PC-3 (cell line): ENCODE measurements at regions not wholly inside any gene's neighbourhood (a gene's known extent, or its start where the extent isn't known, plus 50 kb on each side); places are given as distances from the start of the nearest gene placed in this dataset.
A peak's percentile ranks its signal among the peaks of the same experiment; 100 is the strongest.

Experiments used
- ATAC-seq: fragments of 200-7000 bp; cut with Tn5 transposase; 2 replicates; pipeline ENCODE4 v1.9.1; 2020; ENCODE audit warnings: mild to moderate bottlenecking, moderate library complexity
- BruUV-seq: library from RNA; stranded (reverse); fragments of 400-500 nt; replicated peaks from 2 replicates; lab custom pipeline; 2021; lab: Mats Ljungman, UMichigan
- CTCF ChIA-PET: fragments of 300-600 bp; sonication (Branson Sonifier 250); formaldehyde crosslinking; loops from one replicate; lab custom pipeline; 2022; ENCODE audit warnings: antibody characterized with exemption; lab: Charles Lee
- POLR2A ChIA-PET: fragments of 300-600 bp; sonication (Branson Sonifier 250); formaldehyde crosslinking; loops from one replicate; lab custom pipeline; 2022; ENCODE audit warnings: antibody characterized with exemption; ENCODE audit not compliant: unreplicated experiment; lab: Charles Lee
- DNase-seq: peaks from one replicate; pipeline ENCODE4 v3.0.0-alpha.2; 2015
- H2AFZ ChIP-seq: fragments of 300-600 bp; sonication (generic); 2 replicates; pipeline ENCODE4 v1.6.0; 2016; ENCODE audit warnings: antibody characterized with exemption, low read length
- H3F3A ChIP-seq: fragments of 300-600 bp; sonication (generic); one replicate; pipeline ENCODE4 v1.6.0; 2017; ENCODE audit warnings: antibody characterized with exemption, low read length, control low read depth, mild to moderate bottlenecking; ENCODE audit not compliant: unreplicated experiment
- H3K27ac ChIP-seq: fragments of 300-600 bp; sonication (generic); 2 replicates; pipeline ENCODE4 v1.5.1; 2016; ENCODE audit warnings: mild to moderate bottlenecking, low read length
- H3K27me3 ChIP-seq: fragments of 300-600 bp; sonication (generic); 2 replicates; pipeline ENCODE4 v1.6.1; 2016; ENCODE audit warnings: low read length, mixed read lengths
- H3K36me3 ChIP-seq: fragments of 300-600 bp; sonication (generic); 2 replicates; pipeline ENCODE4 v1.6.1; 2016; ENCODE audit warnings: low read depth, mixed run types, low read length, mixed read lengths
- H3K4me1 ChIP-seq: fragments of 300-600 bp; sonication (generic); 2 replicates; pipeline ENCODE4 v1.5.1; 2016; ENCODE audit warnings: low read length; ENCODE audit not compliant: insufficient read depth
- H3K4me2 ChIP-seq: fragments of 300-600 bp; sonication (generic); 2 replicates; pipeline ENCODE4 v1.6.0; 2016; ENCODE audit warnings: low read length
- H3K4me3 ChIP-seq: fragments of 300-600 bp; sonication (generic); 2 replicates; pipeline ENCODE4 v1.5.1; 2016; ENCODE audit warnings: mild to moderate bottlenecking, low read length, mixed read lengths
- H3K79me2 ChIP-seq: fragments of 300-600 bp; sonication (generic); 2 replicates; pipeline ENCODE4 v1.6.1; 2017; ENCODE audit warnings: low read length, mixed read lengths
- H3K9ac ChIP-seq: fragments of 300-600 bp; sonication (generic); 2 replicates; pipeline ENCODE4 v1.6.0; 2016; ENCODE audit warnings: mild to moderate bottlenecking, low read length
- H3K9me2 ChIP-seq: fragments of 300-600 bp; sonication (generic); replicated peaks from 2 replicates; pipeline ENCODE4 v1.6.1; 2016; ENCODE audit warnings: mixed run types, low read length, mixed read lengths
- H3K9me3 ChIP-seq: fragments of 300-600 bp; sonication (generic); 2 replicates; pipeline ENCODE4 v1.6.1; 2016; ENCODE audit warnings: low read length, mixed read lengths
- H4K20me1 ChIP-seq: fragments of 300-600 bp; sonication (generic); 2 replicates; pipeline ENCODE4 v1.6.1; 2016; ENCODE audit warnings: low read length, mixed read lengths
- CTCF ChIP-seq: fragments of 300-600 bp; sonication (generic); conservative IDR thresholded peaks from 2 replicates; pipeline ENCODE4 v1.5.1; 2017; ENCODE audit warnings: antibody characterized with exemption, low read depth, mild to moderate bottlenecking, low read length
- EZH2 ChIP-seq: fragments of 300-600 bp; sonication (generic); IDR thresholded peaks from one replicate; pipeline ENCODE4 v1.6.1; 2017; ENCODE audit warnings: antibody characterized with exemption, mild to moderate bottlenecking, low read length; ENCODE audit not compliant: unreplicated experiment
- EZH2phosphoT487 ChIP-seq: fragments of 300-600 bp; sonication (generic); IDR thresholded peaks from 2 replicates; pipeline ENCODE4 v1.6.1; 2018; ENCODE audit warnings: mild to moderate bottlenecking, antibody characterized with exemption, low read length, borderline replicate concordance
- intact Hi-C: fragments of 100-400 bp; cut with micrococcal nuclease; formaldehyde crosslinking; loops from 2 replicates; pipeline ENCODE4 v1.9.0; 2023

DNA sequence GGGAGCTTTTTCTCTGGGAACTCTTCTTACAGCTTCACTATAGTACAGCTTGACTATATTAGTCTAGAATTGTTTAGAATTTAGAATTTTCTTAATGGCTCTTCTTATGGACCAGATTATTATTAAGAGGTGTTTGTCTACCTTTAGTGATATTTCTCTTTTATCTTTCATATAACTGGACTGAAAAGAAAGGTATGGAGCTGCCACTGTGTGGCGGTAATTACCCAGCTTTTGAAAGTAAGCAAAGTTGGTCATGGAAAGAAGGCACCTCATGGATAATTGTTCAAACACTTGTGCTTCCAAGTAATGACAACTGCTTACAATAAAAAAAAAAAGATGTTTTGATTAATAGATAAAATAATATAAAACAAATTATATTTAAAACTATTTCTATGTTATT lies 1112.5 kb downstream of the TECRL start:
- BruUV-seq: no TSS peak
- no peaks in the 10 kb centered on the region for H3K9me3 ChIP-seq
- H3K27me3 ChIP-seq: no peaks in the 10 kb centered on the region
- intact Hi-C loops: loop anchor here (1.0 to 2.0 kb wide), 5 partner anchors 232 to 1243 kb away; no protein-coding TSS in a partner anchor
- H3K36me3 ChIP-seq: no peaks in the 10 kb centered on the region
- no peak overlapping the region for H3K27ac ChIP-seq
- no peaks in the 10 kb centered on the region for H3K79me2 ChIP-seq
- peak; percentile 50 for ATAC-seq
- H4K20me1 ChIP-seq: no peaks in the 10 kb centered on the region
- H3K4me2 ChIP-seq: no peak overlapping the region
- no peak overlapping the region for H3K4me3 ChIP-seq
- H3K9ac ChIP-seq: no peak overlapping the region
- no peak overlapping the region for H2AFZ ChIP-seq
- ChIA-PET CTCF (interaction anchor here (0.5 to 1.3 kb wide), 3 partner anchors 51 to 267 kb away, joined by 3 to 13 read pairs (median 3); no protein-coding TSS in a partner anchor), POLR2A (no interaction called here)
- TF ChIP-seq CTCF (peak; percentile 62), EZH2phosphoT487 (no peak)
- H3K4me1 ChIP-seq: no peaks in the 10 kb centered on the region
- DNase-seq: peak; percentile 49
- no peaks in the 10 kb centered on the region for H3K9me2 ChIP-seq
- no peaks in the 10 kb centered on the region for H3F3A ChIP-seq

GRCh38 chr4:63275491-63275890 lies 1133.8 kb downstream of the TECRL start:
- ATAC-seq (no peak), DNase-seq (no peak)
- ChIA-PET CTCF (no interaction called here), POLR2A (no interaction called here)
- Histone ChIP-seq H3K4me2 (no peak overlapping the region), H3K4me3 (no peak overlapping the region), H3K9me2 (no peaks in the 10 kb centered on the region), H2AFZ (no peak overlapping the region), H3K4me1 (no peaks in the 10 kb centered on the region), H3K36me3 (no peaks in the 10 kb centered on the region), H3K9ac (no peak overlapping the region), H3K27me3 (no peaks in the 10 kb centered on the region), H3K9me3 (no peaks in the 10 kb centered on the region), H3K79me2 (no peaks in the 10 kb centered on the region), H3K27ac (no peak overlapping the region), H3F3A (no peaks in the 10 kb centered on the region), H4K20me1 (no peaks in the 10 kb centered on the region)
- TF ChIP-seq EZH2phosphoT487 (no peak), CTCF (no peak), EZH2 (no peak)
- no TSS peak for BruUV-seq
- intact Hi-C loops: no loop called here

GRCh38 chr4:63269156-63269555 lies 1140.1 kb downstream of the TECRL start:
- POLR2A ChIA-PET: interaction anchor here (0.6 kb wide), 1 partner anchor 482 kb away, joined by 3 read pairs; no protein-coding TSS in a partner anchor
- BruUV-seq: no TSS peak

More at GRCh38 chr4:63269156-63269555, 1140.1 kb downstream of the TECRL start:
- Histone ChIP-seq H3K36me3 (no peaks in the 10 kb centered on the region), H3K4me1 (no peaks in the 10 kb centered on the region), H2AFZ (no peak overlapping the region), H3F3A (no peaks in the 10 kb centered on the region), H3K9me2 (no peaks in the 10 kb centered on the region), H3K9me3 (no peaks in the 10 kb centered on the region), H3K4me2 (no peak overlapping the region), H3K4me3 (no peak overlapping the region), H3K9ac (no peak overlapping the region), H3K79me2 (no peaks in the 10 kb centered on the region), H3K27me3 (no peaks in the 10 kb centered on the region), H3K27ac (no peak overlapping the region), H4K20me1 (no peaks in the 10 kb centered on the region)
- intact Hi-C loops: no loop called here
- no peak for TF ChIP-seq EZH2
- TF ChIP-seq EZH2phosphoT487: no peak
- no peak for TF ChIP-seq CTCF
- no peak for DNase-seq
- CTCF ChIA-PET: no interaction called here
- ATAC-seq: no peak
